Astrocyte (in vitro differentiated cells and primary cell): ENCODE measurements at regions not wholly inside any gene's neighbourhood (a gene's known extent, or its start where the extent isn't known, plus 50 kb on each side); places are given as distances from the start of the nearest gene placed in this dataset.

Experiments
- CTCF ChIP-seq: IDR thresholded peaks from 2 replicates; pipeline ENCODE4 v1.5.1; 2011; ENCODE audit warnings: low read depth, mild to moderate bottlenecking, inconsistent platforms, low read length, moderate library complexity; ENCODE audit not compliant: insufficient read depth
- EZH2 ChIP-seq: IDR thresholded peaks from 2 replicates; pipeline ENCODE4 v1.6.1; 2012; ENCODE audit warnings: mild to moderate bottlenecking, low read length, inconsistent platforms; ENCODE audit not compliant: insufficient read depth

GRCh38 chr9:80485420-80486250 is 913.9 kb downstream of the TLE4 start:
- no peak for TF ChIP-seq CTCF
- TF ChIP-seq EZH2 = no peak
